Lower lobe of right lung (tissue), 2 donors: ENCODE measurements at regions not wholly inside any gene's neighbourhood (a gene's known extent, or its start where the extent isn't known, plus 50 kb on each side); places are given as distances from the start of the nearest gene placed in this dataset.

ENCODE experiments used
- ATAC-seq, 2 donors: fragments of 200-7000 bp; cut with Tn5 transposase; one replicate each; pipeline ENCODE4 v1.9.1; 2020 to 2022; ENCODE audit warnings: mild to moderate bottlenecking in 2 of 2, moderate library complexity in 2 of 2
- DNase-seq: peaks from one replicate; pipeline ENCODE4 v3.0.0-alpha.2; 2020
- H3K27ac ChIP-seq: fragments of 200-600 bp; one replicate; pipeline ENCODE4 v1.8.0; 2022
- H3K27me3 ChIP-seq: fragments of 200-600 bp; one replicate; pipeline ENCODE4 v1.8.0; 2022; ENCODE audit warnings: low read depth
- H3K36me3 ChIP-seq: fragments of 200-600 bp; one replicate; pipeline ENCODE4 v1.8.0; 2022; ENCODE audit warnings: mild to moderate bottlenecking
- H3K4me1 ChIP-seq: fragments of 200-600 bp; one replicate; pipeline ENCODE4 v1.8.0; 2022
- H3K4me3 ChIP-seq: fragments of 200-600 bp; one replicate; pipeline ENCODE4 v1.8.0; 2022; ENCODE audit warnings: mild to moderate bottlenecking
- H3K9me3 ChIP-seq: fragments of 200-600 bp; one replicate; pipeline ENCODE4 v1.8.0; 2022
- CTCF ChIP-seq: fragments of 200-600 bp; IDR thresholded peaks from one replicate; pipeline ENCODE4 v1.8.0; 2022; ENCODE audit warnings: antibody characterized with exemption, mild to moderate bottlenecking
- intact Hi-C: fragments of 100-400 bp; cut with DNase I; formaldehyde crosslinking; loops from one replicate; pipeline ENCODE4 v1.11.0; 2022
- donor health status: DM: no; HTN: yes; CAD: no; lungs with severe emphysema.

GRCh38 chr12:82174383-82174782 lies 183.8 kb downstream of the CCDC59 start:
- no peak for TF ChIP-seq CTCF
- no peak for DNase-seq
- ATAC-seq: no peak
- Histone ChIP-seq H3K4me1 (no peaks in the 10 kb centered on the region), H3K27ac (no peak overlapping the region), H3K9me3 (no peaks in the 10 kb centered on the region), H3K27me3 (no peaks in the 10 kb centered on the region), H3K36me3 (no peaks in the 10 kb centered on the region), H3K4me3 (no peak overlapping the region)
- intact Hi-C loops: no loop called here

GRCh38 chr12:82149045-82149444 lies 209.1 kb downstream of the CCDC59 start:
- intact Hi-C loops: no loop called here
- no peak overlapping the region for H3K27ac ChIP-seq
- DNase-seq (no peak), ATAC-seq (no peak)
- H3K27me3 ChIP-seq: no peaks in the 10 kb centered on the region
- no peaks in the 10 kb centered on the region for H3K9me3 ChIP-seq
- no peaks in the 10 kb centered on the region for H3K36me3 ChIP-seq
- H3K4me1 ChIP-seq: no peaks in the 10 kb centered on the region
- TF ChIP-seq CTCF: no peak
- H3K4me3 ChIP-seq: no peak overlapping the region

- no peak overlapping the region for H3K27ac ChIP-seq
- no peaks in the 10 kb centered on the region for H3K36me3 ChIP-seq
- no peaks in the 10 kb centered on the region for H3K27me3 ChIP-seq
- intact Hi-C loops: no loop called here
- no peak overlapping the region for H3K4me3 ChIP-seq
- H3K9me3 ChIP-seq: no peaks in the 10 kb centered on the region
- no peaks in the 10 kb centered on the region for H3K4me1 ChIP-seq
- no peak for DNase-seq
- no peak for ATAC-seq
- no peak for TF ChIP-seq CTCF
These were observed 211.4 kb downstream of the CCDC59 start for GRCh38 chr12:82146740-82147139.

GRCh38 chr12:82144505-82144904 lies 213.7 kb downstream of the CCDC59 start:
- DNase-seq (no peak), ATAC-seq (no peak)
- no peak overlapping the region for H3K4me3 ChIP-seq
- H3K27ac ChIP-seq: no peak overlapping the region
- no peaks in the 10 kb centered on the region for H3K4me1 ChIP-seq
- intact Hi-C loops: no loop called here
- no peak for TF ChIP-seq CTCF
- H3K36me3 ChIP-seq: no peaks in the 10 kb centered on the region
- H3K27me3 ChIP-seq: no peaks in the 10 kb centered on the region
- no peaks in the 10 kb centered on the region for H3K9me3 ChIP-seq

GRCh38 chr12:82132390-82132789 lies 225.8 kb downstream of the CCDC59 start:
- no peak overlapping the region for H3K4me3 ChIP-seq
- no peaks in the 10 kb centered on the region for H3K27me3 ChIP-seq
- H3K4me1 ChIP-seq: no peaks in the 10 kb centered on the region
- intact Hi-C loops: no loop called here
- no peaks in the 10 kb centered on the region for H3K36me3 ChIP-seq
- H3K27ac ChIP-seq: no peak overlapping the region
- H3K9me3 ChIP-seq: no peaks in the 10 kb centered on the region
- DNase-seq (no peak), ATAC-seq (no peak)
- no peak for TF ChIP-seq CTCF

- H3K36me3 ChIP-seq: no peaks in the 10 kb centered on the region
- no peak for TF ChIP-seq CTCF
- intact Hi-C loops: no loop called here
- ATAC-seq (no peak), DNase-seq (no peak)
- H3K27me3 ChIP-seq: no peaks in the 10 kb centered on the region
- no peaks in the 10 kb centered on the region for H3K9me3 ChIP-seq
- no peak overlapping the region for H3K27ac ChIP-seq
- no peak overlapping the region for H3K4me3 ChIP-seq
- no peaks in the 10 kb centered on the region for H3K4me1 ChIP-seq
These were observed 227.4 kb downstream of the CCDC59 start for GRCh38 chr12:82130762-82131161.
